ENCODE measurements at regions not wholly inside any gene's neighbourhood (a gene's known extent, or its start where the extent isn't known, plus 50 kb on each side); places are given as distances from the start of the nearest gene placed in this dataset.

GRCh38 chr2:59018737-59019136 lies 777.6 kb upstream of the FANCL start (continued):
- TF ChIP-seq USF2 (IDR thresholded peaks at IDR 0.05; ENCODE audit: borderline replicate concordance, low read depth, low read length) (no peak), MYC (IDR thresholded peaks at IDR 0.05; ENCODE audit: insufficient read depth, insufficient read length, insufficient replicate concordance, low read length, severe bottlenecking) (no peak), POLR2A (IDR thresholded peaks at IDR 0.05; ENCODE audit: low read depth, low read length) (no peak), ZSCAN29 (IDR thresholded peaks at IDR 0.05) (no peak), SUZ12 (IDR thresholded peaks at IDR 0.05; ENCODE audit: unreplicated experiment) (no peak), EP300 (IDR thresholded peaks at IDR 0.05; ENCODE audit: borderline replicate concordance in 1 of 2, control insufficient read depth in 1 of 2, low read depth in 2 of 2, low read length in 2 of 2) (no peak), KAT2A (conservative IDR thresholded peaks at IDR 0.05; ENCODE audit: control insufficient read depth, low read depth, low read length) (no peak), ZNF592 (IDR thresholded peaks at IDR 0.05) (no peak), RELA (IDR thresholded peaks at IDR 0.05; ENCODE audit: borderline replicate concordance, partially characterized antibody) (no peak), RAD21 (IDR thresholded peaks at IDR 0.05; ENCODE audit: insufficient read depth, low read depth, low read length) (no peak), ATF3 (IDR thresholded peaks at IDR 0.05; ENCODE audit: borderline replicate concordance, extremely low read depth, low read depth, low read length) (no peak)

Data from GM12878 (cell line).